GM18499 (cell line): ENCODE measurements at regions not wholly inside any gene's neighbourhood (a gene's known extent, or its start where the extent isn't known, plus 50 kb on each side); places are given as distances from the start of the nearest gene placed in this dataset.

Source experiments
- ATAC-seq: cut with Tn5 transposase; IDR thresholded peaks from one replicate; pipeline ENCODE4 v1.9.1; 2021; ENCODE audit warnings: moderate number of reproducible peaks; ENCODE audit not compliant: insufficient read depth, unreplicated experiment

DNA sequence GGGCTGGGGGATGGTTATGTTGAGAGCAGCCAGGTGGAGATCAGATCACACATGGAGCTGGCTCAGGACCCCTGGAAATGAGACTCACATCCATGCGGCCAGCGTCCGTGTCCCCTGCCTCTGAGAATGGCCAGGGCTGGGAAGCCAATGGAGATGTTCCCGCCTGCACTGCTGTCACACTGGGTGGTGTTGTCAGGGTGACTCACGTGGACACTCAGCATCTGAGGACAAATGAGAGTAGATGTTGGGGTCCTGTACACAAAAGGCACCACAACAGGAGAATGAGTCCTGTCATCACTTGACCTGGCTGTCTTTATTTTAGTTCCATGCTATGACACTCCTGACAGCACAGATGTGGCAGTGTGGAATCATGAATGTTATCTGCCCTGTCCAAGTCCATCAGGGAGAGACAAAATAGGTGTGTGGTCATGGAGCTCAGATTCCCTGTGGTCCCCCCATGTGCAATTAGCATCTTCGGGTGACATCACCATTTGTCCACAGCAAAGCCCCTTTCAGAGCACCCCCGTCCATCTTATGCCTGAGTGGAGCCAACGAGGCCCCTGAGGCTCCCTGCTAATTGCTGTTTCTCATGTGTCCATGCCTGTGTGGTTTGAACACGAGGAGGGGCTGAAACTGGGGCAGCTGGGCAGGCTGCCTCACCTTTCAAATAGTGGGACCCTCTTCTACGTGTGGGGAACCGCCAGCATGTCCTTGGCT is 393.5 kb downstream of the AACS start:
- no peak for ATAC-seq

- no peak for ATAC-seq
Observed at GRCh38 chr12:125461831-125462230, 396.6 kb downstream of the AACS start.

- no peak for ATAC-seq
Observed at GRCh38 chr12:125463386-125463785, 398.2 kb downstream of the AACS start.

DNA sequence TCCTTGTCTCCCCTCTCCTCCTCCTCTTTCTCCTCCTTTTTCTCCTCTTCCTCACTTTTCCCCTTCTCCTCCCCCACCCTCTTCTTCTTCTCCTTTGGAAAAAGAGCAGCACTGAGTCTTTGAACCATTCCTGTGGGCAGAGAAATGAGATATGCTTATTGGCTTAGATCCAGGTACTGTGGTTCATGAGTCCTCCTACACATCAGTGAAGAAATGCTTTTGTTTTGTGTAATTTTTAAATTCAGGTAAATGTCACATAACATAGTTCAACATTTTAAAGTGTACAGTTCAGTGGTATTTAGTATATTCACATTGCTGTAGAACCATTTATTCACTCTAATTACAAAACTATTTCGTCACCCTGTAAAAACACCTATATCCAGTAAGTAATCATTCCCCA is 402.1 kb downstream of the AACS start:
- no peak for ATAC-seq

GRCh38 chr12:125469683-125470082 is 404.4 kb downstream of the AACS start:
- no peak for ATAC-seq

GRCh38 chr12:125470838-125471783 is 405.9 kb downstream of the AACS start:
- ATAC-seq, result no peak

DNA sequence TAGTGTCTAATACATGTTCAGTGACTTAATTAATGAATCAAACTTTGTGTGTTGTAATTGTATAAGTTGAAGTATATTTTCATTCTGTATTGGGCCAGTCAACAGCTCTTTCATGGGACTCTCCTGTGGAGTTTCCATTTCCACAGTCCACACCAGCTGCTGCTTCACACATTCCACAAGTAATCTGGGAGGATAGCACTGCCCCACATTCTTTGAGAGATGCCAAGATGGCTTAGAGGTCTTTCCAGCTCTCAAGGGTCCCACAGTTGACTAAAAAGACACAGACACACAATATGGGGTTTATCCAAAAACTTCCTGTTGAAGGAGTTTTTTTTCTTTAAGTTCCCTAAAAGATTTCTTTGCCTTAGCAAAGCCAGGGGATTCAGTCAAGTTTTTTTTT is 408.3 kb downstream of the AACS start:
- ATAC-seq, result no peak

DNA sequence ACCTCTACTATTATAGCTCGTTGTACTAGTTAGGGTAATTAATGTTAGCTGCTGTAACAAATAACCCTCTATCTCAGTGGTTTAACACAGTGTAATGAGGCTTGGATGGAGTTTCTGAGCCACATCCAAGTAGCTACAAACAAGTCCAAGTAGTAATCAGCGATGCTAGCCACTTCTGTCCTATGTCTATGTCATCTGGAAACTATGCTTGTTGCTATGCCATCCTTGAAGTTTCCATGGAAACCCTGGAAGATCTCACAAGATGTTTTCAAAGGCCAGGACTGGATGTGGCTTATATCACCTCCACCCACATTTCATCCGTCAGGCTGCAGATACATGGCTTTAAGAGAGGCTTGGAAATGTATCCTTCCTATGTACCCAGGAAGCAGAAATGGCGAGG is 422.1 kb downstream of the AACS start:
- ATAC-seq, result no peak

DNA sequence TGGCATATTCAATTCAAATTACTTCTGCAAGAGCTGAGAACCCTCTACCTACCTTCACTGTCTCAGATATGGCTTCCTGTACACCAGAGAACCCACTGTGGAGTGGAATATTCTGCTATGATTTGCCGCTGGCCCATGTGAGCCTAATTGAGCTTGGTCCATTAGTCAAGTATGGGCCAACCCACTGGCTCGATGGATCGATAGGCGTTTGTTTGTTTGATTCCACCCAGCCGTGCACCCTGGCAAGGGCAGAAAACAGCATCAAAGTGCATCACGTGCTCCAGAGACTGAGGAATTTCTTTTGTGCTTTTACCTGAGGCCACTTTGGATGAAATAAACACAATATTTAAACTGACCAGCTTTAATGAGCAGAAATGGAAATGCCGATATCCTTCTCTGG is 426.3 kb downstream of the AACS start:
- ATAC-seq, result no peak

GRCh38 chr12:125492354-125493270 is 427.4 kb downstream of the AACS start:
- ATAC-seq, result no peak

DNA sequence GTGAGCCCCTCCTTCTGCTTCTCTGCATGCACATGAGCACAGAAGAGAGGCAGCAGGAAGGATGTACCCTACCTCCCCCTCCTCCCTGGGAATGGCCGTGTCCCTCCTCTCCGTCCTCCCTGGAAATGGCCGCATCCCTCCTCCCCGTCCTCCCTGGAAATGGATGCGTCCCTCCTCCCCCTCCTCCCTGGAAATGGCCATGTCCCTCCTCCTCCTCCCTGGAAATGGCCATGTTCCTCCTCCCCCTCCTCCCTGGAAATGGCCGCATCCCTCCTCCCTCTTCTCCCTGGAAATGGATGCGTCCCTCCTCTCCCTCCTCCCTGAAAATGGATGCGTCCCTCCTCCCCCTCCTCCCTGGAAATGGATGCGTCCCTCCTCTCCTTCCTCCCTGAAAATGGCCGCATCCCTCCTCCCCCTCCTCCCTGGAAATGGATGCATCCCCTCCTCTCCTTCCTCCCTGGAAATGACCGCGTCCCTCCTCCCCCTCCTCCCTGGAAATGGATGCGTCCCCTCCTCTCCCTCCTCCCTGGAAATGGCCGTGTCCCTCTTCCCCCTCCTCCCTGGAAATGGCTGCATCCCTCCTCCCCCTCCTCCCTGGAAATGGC is 428.6 kb downstream of the AACS start:
- no peak for ATAC-seq

GRCh38 chr12:125503128-125503527 is 437.9 kb downstream of the AACS start:
- no peak for ATAC-seq

- no peak for ATAC-seq
Observed at GRCh38 chr12:125509195-125509594, 444.0 kb downstream of the AACS start.

GRCh38 chr12:125512541-125513298 is 447.5 kb downstream of the AACS start:
- no peak for ATAC-seq

GRCh38 chr12:125515887-125516286 is 450.7 kb downstream of the AACS start:
- ATAC-seq, result no peak

GRCh38 chr12:125518074-125518473 is 452.8 kb downstream of the AACS start:
- no peak for ATAC-seq

GRCh38 chr12:125519026-125519651 is 453.9 kb downstream of the AACS start:
- ATAC-seq, result no peak

DNA sequence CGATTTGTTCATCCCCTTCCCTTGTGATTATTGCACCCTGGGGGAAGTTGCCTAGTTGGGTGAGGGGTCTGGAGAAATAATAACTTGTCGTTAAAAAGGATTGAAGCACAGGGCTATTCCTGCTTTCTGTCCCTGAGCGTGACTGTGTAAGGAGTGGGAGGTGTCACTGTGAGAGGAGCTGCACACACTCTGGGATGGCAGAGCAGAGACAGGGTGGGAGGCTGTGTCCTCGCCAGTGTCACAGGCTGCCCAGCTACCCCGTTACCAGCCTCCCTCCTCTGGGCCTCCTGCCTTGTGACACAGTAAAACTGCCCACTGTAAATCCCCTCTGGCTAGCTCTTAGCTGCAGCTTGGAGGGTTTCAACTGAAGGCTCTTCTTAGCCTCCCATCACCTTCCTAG is 460.6 kb downstream of the AACS start:
- ATAC-seq, result no peak

- no peak for ATAC-seq
Observed at GRCh38 chr12:125528281-125528680, 463.0 kb downstream of the AACS start.
